RKO (cell line): ENCODE measurements at regions not wholly inside any gene's neighbourhood (a gene's known extent, or its start where the extent isn't known, plus 50 kb on each side); places are given as distances from the start of the nearest gene placed in this dataset.

Source experiments
- DNase-seq: peaks from one replicate; pipeline ENCODE4 v3.0.0-alpha.2; 2016; ENCODE audit warnings: low spot score

GRCh38 chr9:28620011-28620410, 1046.7 kb upstream of the C9orf72 start:
- DNase-seq: no peak

- no peak for DNase-seq
These were observed 1047.4 kb upstream of the C9orf72 start for GRCh38 chr9:28620661-28621060.

- DNase-seq: no peak
These were observed 1051.5 kb upstream of the C9orf72 start for GRCh38 chr9:28624771-28625170.

GRCh38 chr9:28628031-28628430, 1054.8 kb upstream of the C9orf72 start:
- no peak for DNase-seq

- DNase-seq: peak; percentile 5
These were observed 1075.4 kb upstream of the C9orf72 start for GRCh38 chr9:28648723-28649122.

- DNase-seq: no peak
These were observed 1077.0 kb upstream of the C9orf72 start for GRCh38 chr9:28650327-28650726.

- no peak for DNase-seq
These were observed 1077.9 kb upstream of the C9orf72 start for GRCh38 chr9:28651050-28651722.

GRCh38 chr9:28653216-28653615, 1079.9 kb upstream of the C9orf72 start:
- no peak for DNase-seq

GRCh38 chr9:28656727-28657126, 1083.4 kb upstream of the C9orf72 start:
- DNase-seq: no peak

GRCh38 chr9:28661853-28662252, 1088.6 kb upstream of the C9orf72 start:
- DNase-seq: no peak

- no peak for DNase-seq
These were observed 1089.4 kb upstream of the C9orf72 start for GRCh38 chr9:28662675-28663074.

- no peak for DNase-seq
These were observed 1094.9 kb upstream of the C9orf72 start for GRCh38 chr9:28668158-28668557.

- no peak for DNase-seq
These were observed 1097.7 kb upstream of the C9orf72 start for GRCh38 chr9:28671000-28671399.

GRCh38 chr9:28678097-28678496, 1104.8 kb upstream of the C9orf72 start:
- no peak for DNase-seq

GRCh38 chr9:28688172-28688571, 1114.9 kb upstream of the C9orf72 start:
- no peak for DNase-seq

GRCh38 chr9:28692012-28692411, 1118.7 kb upstream of the C9orf72 start:
- DNase-seq: no peak

- no peak for DNase-seq
These were observed 1123.7 kb upstream of the C9orf72 start for GRCh38 chr9:28696960-28697359.

GRCh38 chr9:28699632-28700031, 1126.4 kb upstream of the C9orf72 start:
- DNase-seq: no peak

GRCh38 chr9:28707616-28708015, 1134.3 kb upstream of the C9orf72 start:
- DNase-seq: no peak

- DNase-seq: no peak
These were observed 1140.9 kb upstream of the C9orf72 start for GRCh38 chr9:28714188-28714587.

- no peak for DNase-seq
These were observed 1144.9 kb upstream of the C9orf72 start for GRCh38 chr9:28718226-28718625.

GRCh38 chr9:28720746-28721145, 1147.5 kb upstream of the C9orf72 start:
- DNase-seq: no peak

GRCh38 chr9:28730111-28730510, 1156.8 kb upstream of the C9orf72 start:
- DNase-seq: no peak

GRCh38 chr9:28735738-28736342, 1162.6 kb upstream of the C9orf72 start:
- DNase-seq: no peak
